ENCODE measurements at regions not wholly inside any gene's neighbourhood (a gene's known extent, or its start where the extent isn't known, plus 50 kb on each side); places are given as distances from the start of the nearest gene placed in this dataset.

- TF ChIP-seq CTCF (IDR thresholded peaks at IDR 0.05; ENCODE audit: insufficient read depth, low read length, poor library complexity, severe bottlenecking) (no peak), EZH2phosphoT487 (conservative IDR thresholded peaks at IDR 0.05; ENCODE audit: low read length) (no peak)
Observed at GRCh38 chr7:91681718-91682117, 198.8 kb downstream of the MTERF1 start.

All from SU-DHL-6 (cell line).